H1 (cell line): ENCODE measurements at regions not wholly inside any gene's neighbourhood (a gene's known extent, or its start where the extent isn't known, plus 50 kb on each side); places are given as distances from the start of the nearest gene placed in this dataset.

ENCODE experiments used
- CREB1 ChIP-seq: IDR thresholded peaks from 2 replicates; pipeline ENCODE4 v1.6.1; 2012; ENCODE audit warnings: inconsistent platforms
- EGR1 ChIP-seq: IDR thresholded peaks from 2 replicates; pipeline ENCODE4 v1.6.1; 2011; ENCODE audit warnings: low read depth, low read length, borderline replicate concordance
- EP300 ChIP-seq, 2 experiments: IDR thresholded peaks; 1 replicate in 1 of 2; 2 replicates in 1 of 2; pipeline ENCODE4 v1.6.1; 2011 to 2012; ENCODE audit warnings: low read depth in 2 of 2, low read length in 2 of 2, mild to moderate bottlenecking in 2 of 2, borderline replicate concordance in 1 of 2, inconsistent platforms in 1 of 2, moderate library complexity in 1 of 2
- JUN ChIP-seq: IDR thresholded peaks from 2 replicates; pipeline ENCODE4 v1.6.1; 2011; ENCODE audit warnings: low read depth, mild to moderate bottlenecking, improper control_type of control experiment, low read length
- POLR2AphosphoS5 ChIP-seq: IDR thresholded peaks from 2 replicates; pipeline ENCODE4 v1.6.1; 2011; ENCODE audit warnings: low read depth, low read length
- TF ChIP-seq, protein P1 (sequence below), 3 experiments: IDR thresholded peaks; 1 replicate in 2 of 3; 2 replicates in 1 of 3; pipeline versions ENCODE4 v1.5.1 to v1.6.1; 2011; ENCODE audit warnings: low read length in 3 of 3, mild to moderate bottlenecking in 3 of 3, inconsistent platforms in 2 of 3, low read depth in 1 of 3, moderate library complexity in 1 of 3; ENCODE audit not compliant: insufficient read depth in 1 of 3; ENCODE audit errors: control extremely low read depth in 1 of 3

DNA sequence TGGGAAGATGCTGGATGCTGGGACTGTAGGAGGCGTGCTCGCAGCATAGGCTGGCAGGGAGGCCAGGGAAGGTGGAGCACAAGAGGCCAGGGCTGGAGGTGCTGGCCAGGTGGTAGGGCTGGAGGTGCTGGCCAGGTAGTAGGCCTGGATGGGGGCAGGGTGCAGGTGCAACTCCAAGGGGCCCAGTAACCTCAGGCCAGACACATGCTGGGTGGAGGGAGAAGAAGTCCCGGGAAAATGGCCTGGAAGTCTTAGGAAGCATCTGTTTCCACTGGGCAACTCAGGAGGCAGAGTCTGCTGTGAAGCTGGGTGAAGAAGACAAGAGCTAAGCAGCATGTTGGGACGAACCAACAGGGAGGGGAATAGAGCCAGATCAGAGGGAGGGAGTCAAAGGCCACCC lies 665.2 kb downstream of the BCL11B start:
- TF ChIP-seq EP300 (IDR thresholded peaks at IDR 0.05; ENCODE audit: borderline replicate concordance in 1 of 2, low read depth in 2 of 2, low read length in 2 of 2) (no peak), EGR1 (no peak), JUN (no peak), CREB1 (no peak), POLR2AphosphoS5 (no peak)
- TF ChIP-seq, protein P1, sequence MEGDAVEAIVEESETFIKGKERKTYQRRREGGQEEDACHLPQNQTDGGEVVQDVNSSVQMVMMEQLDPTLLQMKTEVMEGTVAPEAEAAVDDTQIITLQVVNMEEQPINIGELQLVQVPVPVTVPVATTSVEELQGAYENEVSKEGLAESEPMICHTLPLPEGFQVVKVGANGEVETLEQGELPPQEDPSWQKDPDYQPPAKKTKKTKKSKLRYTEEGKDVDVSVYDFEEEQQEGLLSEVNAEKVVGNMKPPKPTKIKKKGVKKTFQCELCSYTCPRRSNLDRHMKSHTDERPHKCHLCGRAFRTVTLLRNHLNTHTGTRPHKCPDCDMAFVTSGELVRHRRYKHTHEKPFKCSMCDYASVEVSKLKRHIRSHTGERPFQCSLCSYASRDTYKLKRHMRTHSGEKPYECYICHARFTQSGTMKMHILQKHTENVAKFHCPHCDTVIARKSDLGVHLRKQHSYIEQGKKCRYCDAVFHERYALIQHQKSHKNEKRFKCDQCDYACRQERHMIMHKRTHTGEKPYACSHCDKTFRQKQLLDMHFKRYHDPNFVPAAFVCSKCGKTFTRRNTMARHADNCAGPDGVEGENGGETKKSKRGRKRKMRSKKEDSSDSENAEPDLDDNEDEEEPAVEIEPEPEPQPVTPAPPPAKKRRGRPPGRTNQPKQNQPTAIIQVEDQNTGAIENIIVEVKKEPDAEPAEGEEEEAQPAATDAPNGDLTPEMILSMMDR (IDR thresholded peaks at IDR 0.05; ENCODE audit: control extremely low read depth in 1 of 3, insufficient read depth in 1 of 3, low read depth in 1 of 3, low read length in 3 of 3) = no peak
